ENCODE measurements at regions not wholly inside any gene's neighbourhood (a gene's known extent, or its start where the extent isn't known, plus 50 kb on each side); places are given as distances from the start of the nearest gene placed in this dataset.

GRCh38 chr3:6602329-6602728, 258.6 kb upstream of the GRM7 start:
- Histone ChIP-seq H3K36me3 (ENCODE audit: control insufficient read depth in 2 of 2, extremely low read depth in 1 of 2, insufficient read depth in 2 of 2, low read length in 2 of 2) (no peaks in the 10 kb centered on the region), H3K27me3 (ENCODE audit: control insufficient read depth in 2 of 2, insufficient read depth in 2 of 2, low read length in 2 of 2) (no peaks in the 10 kb centered on the region), H4K20me1 (replicated peaks; ENCODE audit: control insufficient read depth, extremely low read depth, insufficient read depth, low read length) (no peaks in the 10 kb centered on the region), H3K4me1 (ENCODE audit: control insufficient read depth, extremely low read depth, insufficient read depth, low read length) (no peaks in the 10 kb centered on the region), H3K27ac (ENCODE audit: insufficient read depth, low read depth, low read length) (no peak overlapping the region), H3K4me2 (ENCODE audit: insufficient read depth, low read length) (no peak overlapping the region), H3K4me3 (replicated peaks in 1 of 3; ENCODE audit: insufficient read depth in 1 of 3, low read depth in 1 of 3, low read length in 3 of 3) (no peak overlapping the region), H2AFZ (ENCODE audit: low read depth, low read length) (no peak overlapping the region), H3K9me3 (replicated peaks; ENCODE audit: control insufficient read depth, insufficient read depth, low read length) (no peaks in the 10 kb centered on the region), H3K9me1 (replicated peaks; ENCODE audit: control insufficient read depth, extremely low read depth, insufficient read depth, low read length) (no peaks in the 10 kb centered on the region), H3K79me2 (ENCODE audit: control insufficient read depth, insufficient read depth, low read length) (no peaks in the 10 kb centered on the region), H3K9ac (replicated peaks; ENCODE audit: extremely low read depth, insufficient read depth, low read length) (no peak overlapping the region)
- no peak for TF ChIP-seq MAX (IDR thresholded peaks at IDR 0.05; ENCODE audit: insufficient read depth, insufficient read length)
- TF ChIP-seq POLR2A (IDR thresholded peaks at IDR 0.05; ENCODE audit: low read depth, low read length): no peak
- TF ChIP-seq JUN (IDR thresholded peaks at IDR 0.05; ENCODE audit: borderline replicate concordance, insufficient read depth, insufficient read length, low read depth): no peak
- no peak for TF ChIP-seq MYC (IDR thresholded peaks at IDR 0.05; ENCODE audit: low read depth, low read length)
- DNase-seq (ENCODE audit: low read depth, low spot score): no peak
- dilution Hi-C loops (cut with MboI; ENCODE audit: extremely low pct_ligation_motif_present, low sequenced_read_pairs): no loop called here
- intact Hi-C loops (cut with micrococcal nuclease): no loop called here
- ChIA-PET POLR2A (no interaction called here), CTCF (no interaction called here)
- no peak for FAIRE-seq
- BruUV-seq (replicated peaks): no TSS peak

GRCh38 chr3:6605227-6605626, 255.7 kb upstream of the GRM7 start:
- no peaks in the 10 kb centered on the region for H3K36me3 ChIP-seq (ENCODE audit: control insufficient read depth in 2 of 2, extremely low read depth in 1 of 2, insufficient read depth in 2 of 2, low read length in 2 of 2)
- H3K9me3 ChIP-seq (replicated peaks; ENCODE audit: control insufficient read depth, insufficient read depth, low read length): peaks cover 7% of the 10 kb centered on the region
- intact Hi-C loops (cut with micrococcal nuclease) (no loop called here), dilution Hi-C loops (cut with MboI; ENCODE audit: extremely low pct_ligation_motif_present, low sequenced_read_pairs) (no loop called here)
- no peaks in the 10 kb centered on the region for H4K20me1 ChIP-seq (replicated peaks; ENCODE audit: control insufficient read depth, extremely low read depth, insufficient read depth, low read length)
- no peaks in the 10 kb centered on the region for H3K4me1 ChIP-seq (ENCODE audit: control insufficient read depth, extremely low read depth, insufficient read depth, low read length)
- no peaks in the 10 kb centered on the region for H3K79me2 ChIP-seq (ENCODE audit: control insufficient read depth, insufficient read depth, low read length)
- no peaks in the 10 kb centered on the region for H3K9me1 ChIP-seq (replicated peaks; ENCODE audit: control insufficient read depth, extremely low read depth, insufficient read depth, low read length)
- H3K27ac ChIP-seq (ENCODE audit: insufficient read depth, low read depth, low read length): no peak overlapping the region
- BruUV-seq (replicated peaks): no TSS peak
- no peak overlapping the region for H3K4me2 ChIP-seq (ENCODE audit: insufficient read depth, low read length)
- DNase-seq (ENCODE audit: low read depth, low spot score): no peak
- no peak for FAIRE-seq
- no peak overlapping the region for H2AFZ ChIP-seq (ENCODE audit: low read depth, low read length)
- no peaks in the 10 kb centered on the region for H3K27me3 ChIP-seq (ENCODE audit: control insufficient read depth in 2 of 2, insufficient read depth in 2 of 2, low read length in 2 of 2)
- TF ChIP-seq MYC (IDR thresholded peaks at IDR 0.05; ENCODE audit: low read depth, low read length) (no peak), GATA2 (IDR thresholded peaks at IDR 0.05; ENCODE audit: insufficient read depth, insufficient read length, low read depth, low read length) (no peak), CTCF (IDR thresholded peaks at IDR 0.05; ENCODE audit: extremely low read depth in 1 of 2, insufficient read depth in 1 of 2, low read depth in 1 of 2, low read length in 2 of 2) (no peak), POLR2A (IDR thresholded peaks at IDR 0.05; ENCODE audit: low read depth, low read length) (no peak), JUN (IDR thresholded peaks at IDR 0.05; ENCODE audit: borderline replicate concordance, insufficient read depth, insufficient read length, low read depth) (no peak), FOS (IDR thresholded peaks at IDR 0.05; ENCODE audit: borderline replicate concordance, insufficient read depth, low read length) (no peak), EZH2 (IDR thresholded peaks at IDR 0.05; ENCODE audit: borderline replicate concordance, low read depth, low read length, severe bottlenecking) (no peak), POLR2AphosphoS5 (IDR thresholded peaks at IDR 0.05; ENCODE audit: insufficient read depth, low read depth, low read length) (no peak), MAX (IDR thresholded peaks at IDR 0.05; ENCODE audit: insufficient read depth, insufficient read length) (no peak)
- no peak overlapping the region for H3K4me3 ChIP-seq (replicated peaks in 1 of 3; ENCODE audit: insufficient read depth in 1 of 3, low read depth in 1 of 3, low read length in 3 of 3)
- no peak overlapping the region for H3K9ac ChIP-seq (replicated peaks; ENCODE audit: extremely low read depth, insufficient read depth, low read length)
- CTCF ChIA-PET: no interaction called here
- POLR2A ChIA-PET: no interaction called here

All from endothelial cell of umbilical vein (primary cell).